T-helper 9 cell (primary cell): ENCODE measurements at regions not wholly inside any gene's neighbourhood (a gene's known extent, or its start where the extent isn't known, plus 50 kb on each side); places are given as distances from the start of the nearest gene placed in this dataset.

Source experiments
- DNase-seq: peaks from one replicate; pipeline ENCODE4 v3.0.0-alpha.2; 2020

DNA sequence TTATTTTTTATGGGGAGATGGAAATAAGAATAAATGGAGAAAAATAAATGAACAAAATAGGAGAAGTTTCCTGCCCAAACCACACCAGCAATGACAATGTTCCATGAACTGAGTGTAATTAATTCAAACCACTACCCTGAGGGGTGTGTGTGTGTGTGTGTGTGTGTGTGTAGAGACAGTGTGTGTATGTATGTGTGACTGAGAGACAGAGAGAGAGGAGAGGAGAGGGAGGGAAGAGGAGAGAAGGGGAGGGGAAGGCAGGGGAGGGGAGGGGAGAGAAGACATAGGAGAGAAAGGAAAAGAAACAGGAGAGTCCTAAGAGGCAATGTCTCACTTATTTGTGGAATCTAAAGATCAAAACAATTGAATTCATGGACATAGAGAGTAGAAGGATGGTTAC is 65.0 kb upstream of the POU2AF1 start:
- DNase-seq = no peak

DNA sequence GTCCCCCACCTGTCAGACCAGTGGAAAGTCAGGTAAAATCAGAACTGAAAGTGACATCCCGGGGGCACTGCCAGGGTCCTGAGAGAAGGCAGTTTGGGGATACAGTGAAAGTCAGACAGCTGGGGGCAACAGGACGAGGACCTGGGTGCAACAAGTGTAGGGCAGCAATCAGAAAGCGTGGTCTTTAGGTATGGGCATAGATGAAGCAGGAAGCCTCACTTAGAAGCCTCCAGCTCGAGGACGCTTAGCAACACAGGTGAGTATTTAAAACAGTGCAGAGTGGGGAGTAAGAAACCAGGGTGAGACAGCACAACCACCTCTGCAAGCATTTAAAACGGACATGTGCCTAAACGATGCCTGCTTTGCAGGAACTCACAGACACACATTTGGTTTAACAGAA is 64.6 kb upstream of the POU2AF1 start:
- DNase-seq = no peak

GRCh38 chr11:111443032-111443431 is 64.0 kb upstream of the POU2AF1 start:
- no peak for DNase-seq

DNA sequence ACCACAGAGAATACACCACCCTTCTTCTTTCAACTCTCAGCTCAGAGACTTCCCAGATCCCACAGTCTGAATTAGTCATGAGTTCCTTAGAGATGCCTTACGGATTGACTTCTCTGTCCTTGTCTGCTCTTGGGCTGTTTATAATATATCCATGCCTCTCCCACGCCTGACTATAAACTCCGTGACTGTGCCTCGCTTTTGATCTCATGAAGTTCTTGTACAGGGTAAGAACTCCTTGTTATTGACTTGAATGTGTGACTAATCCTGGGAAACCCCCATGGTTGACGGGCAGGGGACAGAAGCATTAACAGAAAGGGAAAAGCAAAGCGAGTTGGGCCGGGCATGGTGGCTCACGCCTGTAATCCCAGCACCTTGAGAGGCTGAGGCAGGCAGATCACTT is 62.4 kb upstream of the POU2AF1 start:
- DNase-seq = no peak

- DNase-seq = no peak
These were observed 61.5 kb upstream of the POU2AF1 start for GRCh38 chr11:111440416-111441205.

- no peak for DNase-seq
These were observed 60.8 kb upstream of the POU2AF1 start for GRCh38 chr11:111439901-111440300.

- DNase-seq = no peak
These were observed 59.9 kb upstream of the POU2AF1 start for GRCh38 chr11:111438846-111439520.

GRCh38 chr11:111438168-111438567 is 59.1 kb upstream of the POU2AF1 start:
- no peak for DNase-seq

- DNase-seq = no peak
These were observed 56.1 kb upstream of the POU2AF1 start for GRCh38 chr11:111435046-111435698.

GRCh38 chr11:111429066-111429506 is 50.0 kb upstream of the POU2AF1 start:
- DNase-seq = peak; percentile 23
